GM21825 (cell line): ENCODE measurements at regions not wholly inside any gene's neighbourhood (a gene's known extent, or its start where the extent isn't known, plus 50 kb on each side); places are given as distances from the start of the nearest gene placed in this dataset.

Experiments used
- ATAC-seq: cut with Tn5 transposase; IDR thresholded peaks from one replicate; pipeline ENCODE4 v1.9.1; 2021; ENCODE audit warnings: mild to moderate bottlenecking, moderate library complexity; ENCODE audit not compliant: unreplicated experiment

DNA sequence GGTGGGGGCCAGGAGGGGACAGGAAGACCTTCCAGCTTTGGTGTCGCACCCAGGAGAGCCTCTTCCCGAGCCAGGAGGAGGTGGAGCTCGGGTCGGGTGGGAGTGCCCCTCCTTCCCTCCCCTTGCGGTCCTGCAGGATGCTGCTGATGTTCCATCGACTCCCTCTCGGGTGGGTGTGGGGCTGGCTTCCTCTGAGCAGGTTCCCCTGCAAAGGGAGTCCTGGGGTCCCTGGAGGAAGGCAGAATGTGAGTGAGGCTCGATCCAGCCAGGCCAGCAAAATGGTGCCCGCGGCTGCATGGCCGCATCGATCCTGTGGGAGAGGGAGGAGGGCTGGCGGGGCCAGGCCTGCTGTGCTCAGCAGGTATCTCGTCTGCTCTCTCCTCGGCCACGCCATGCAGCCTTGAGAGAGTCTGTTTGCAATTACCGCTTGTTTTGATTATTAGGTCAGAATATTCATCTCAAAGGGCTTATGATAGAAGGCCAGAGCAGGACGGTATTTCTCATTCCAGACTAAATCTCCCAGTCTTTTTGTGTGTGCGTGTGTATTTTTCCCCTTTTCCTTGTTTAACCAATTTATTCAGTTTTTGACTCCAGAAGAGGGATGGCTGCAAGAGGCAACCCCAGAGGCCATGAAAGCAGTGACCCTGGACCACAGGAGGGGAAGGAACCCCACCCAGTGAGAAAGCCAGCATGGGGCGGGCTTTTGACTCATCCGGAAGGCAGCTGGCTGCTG, 137.3 kb upstream of the ZMIZ1 start:
- no peak for ATAC-seq

DNA sequence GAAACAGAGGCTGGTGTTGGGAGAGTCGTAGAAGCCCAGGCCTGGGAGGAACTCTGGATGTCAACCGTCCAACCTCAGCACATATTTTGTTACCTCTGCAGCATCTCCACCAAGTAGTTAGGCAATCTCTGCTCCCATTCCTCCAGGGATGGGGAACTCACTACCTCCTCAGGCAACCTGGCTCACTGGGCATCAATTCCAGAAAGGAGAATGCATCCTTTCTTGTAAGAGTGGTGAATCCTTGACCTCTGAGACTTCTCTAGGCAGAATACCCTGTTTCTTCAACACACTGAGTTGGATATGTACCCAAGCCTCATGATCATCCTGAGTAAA, 136.7 kb upstream of the ZMIZ1 start:
- ATAC-seq: no peak

DNA sequence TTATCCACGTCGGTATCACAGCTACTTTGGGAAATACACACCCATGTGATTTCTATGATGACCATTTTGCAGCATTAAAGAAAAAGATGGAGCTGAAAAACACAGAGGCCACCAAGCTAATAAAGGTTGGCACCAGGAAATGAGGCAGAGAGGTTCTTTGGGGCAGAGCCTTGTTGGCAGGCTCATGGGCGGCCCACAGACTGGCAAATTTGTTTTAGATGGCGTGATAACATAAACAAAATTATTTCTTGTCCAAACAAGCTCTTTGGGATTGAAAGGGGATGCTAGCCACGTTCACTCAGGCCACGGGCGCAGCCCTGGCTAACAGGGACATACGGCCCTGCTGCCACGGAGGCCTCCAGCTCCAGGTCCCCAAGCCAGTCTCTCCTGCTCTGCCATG, 135.9 kb upstream of the ZMIZ1 start:
- no peak for ATAC-seq

DNA sequence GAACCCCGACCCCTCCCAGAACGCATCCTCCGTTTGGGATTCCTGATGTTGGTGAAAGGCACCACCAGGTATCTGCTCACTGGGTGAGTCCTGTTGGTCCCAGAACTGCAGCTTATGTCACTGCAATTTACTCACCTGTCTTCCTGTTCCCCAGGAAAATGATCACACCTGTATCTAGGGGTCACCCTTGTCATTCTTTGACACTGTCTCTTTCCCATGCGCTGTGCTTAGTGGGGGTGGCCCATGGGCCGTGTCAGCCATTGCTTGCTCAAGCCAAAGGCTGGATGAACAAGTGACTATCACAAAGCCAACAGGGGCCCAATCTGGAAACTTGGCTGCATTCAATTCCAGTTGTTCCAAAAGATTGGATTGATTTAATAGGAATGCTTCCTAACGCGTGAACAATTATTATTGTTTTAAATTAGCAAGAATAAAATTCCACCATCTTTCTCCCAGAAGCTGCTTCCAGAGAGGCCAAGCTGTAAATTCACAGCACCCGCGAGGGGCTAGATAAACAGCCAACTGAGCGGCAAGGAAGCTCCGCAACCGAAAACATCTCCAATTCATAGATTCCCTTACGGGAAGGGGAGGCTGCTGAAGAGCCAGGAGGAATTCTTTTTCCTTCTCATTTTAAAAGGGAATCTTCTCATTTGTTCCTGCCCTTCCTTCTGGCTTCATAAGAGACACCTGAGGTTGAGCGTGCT, 134.8 kb upstream of the ZMIZ1 start:
- no peak for ATAC-seq

DNA sequence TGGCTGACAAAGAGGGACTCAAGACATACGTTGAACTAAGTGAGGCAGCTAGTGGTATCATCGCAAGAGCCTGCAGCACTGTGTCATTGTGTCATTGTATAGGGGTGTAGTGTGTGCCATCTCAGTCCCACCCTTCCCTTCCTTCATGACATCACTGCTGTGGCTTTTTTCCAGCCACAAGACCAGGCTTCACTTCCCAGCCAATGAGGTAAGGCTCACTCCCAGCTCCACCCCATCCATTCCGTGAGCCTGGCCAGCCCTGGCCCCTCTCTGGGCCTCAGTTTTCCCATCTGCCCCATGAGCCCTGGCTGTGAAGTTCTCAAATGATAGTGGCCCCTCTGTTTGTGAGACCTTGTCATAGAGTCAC, 134.3 kb upstream of the ZMIZ1 start:
- ATAC-seq: no peak

DNA sequence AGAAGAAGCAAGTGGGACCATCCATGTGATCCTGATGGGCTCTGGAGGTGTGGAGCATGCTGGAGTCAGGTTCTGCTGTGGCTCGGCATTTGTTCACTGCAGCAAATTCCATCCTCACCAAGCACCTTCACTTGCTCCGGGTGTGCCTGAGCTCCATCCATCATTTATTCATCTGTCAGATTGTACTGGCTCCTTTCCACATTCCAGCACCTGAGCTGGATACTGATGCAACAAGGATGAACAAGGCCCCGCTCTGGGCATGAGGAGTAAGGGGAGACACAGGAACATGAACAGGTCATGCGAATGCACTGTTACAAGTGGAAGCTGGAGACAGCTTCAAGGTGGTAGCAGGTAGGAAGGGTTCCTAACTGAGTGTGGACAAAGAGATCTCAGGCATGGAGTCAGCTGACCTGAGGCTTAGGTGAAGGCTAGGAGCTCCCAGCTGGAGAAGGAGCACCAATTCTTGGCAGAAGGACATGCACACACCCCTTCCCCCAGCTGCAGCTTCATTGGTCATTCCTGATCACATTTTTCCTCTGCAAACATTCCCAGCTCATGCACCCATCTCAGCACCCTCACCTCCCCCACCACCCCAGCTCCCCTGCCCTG, 133.7 kb upstream of the ZMIZ1 start:
- no peak for ATAC-seq

DNA sequence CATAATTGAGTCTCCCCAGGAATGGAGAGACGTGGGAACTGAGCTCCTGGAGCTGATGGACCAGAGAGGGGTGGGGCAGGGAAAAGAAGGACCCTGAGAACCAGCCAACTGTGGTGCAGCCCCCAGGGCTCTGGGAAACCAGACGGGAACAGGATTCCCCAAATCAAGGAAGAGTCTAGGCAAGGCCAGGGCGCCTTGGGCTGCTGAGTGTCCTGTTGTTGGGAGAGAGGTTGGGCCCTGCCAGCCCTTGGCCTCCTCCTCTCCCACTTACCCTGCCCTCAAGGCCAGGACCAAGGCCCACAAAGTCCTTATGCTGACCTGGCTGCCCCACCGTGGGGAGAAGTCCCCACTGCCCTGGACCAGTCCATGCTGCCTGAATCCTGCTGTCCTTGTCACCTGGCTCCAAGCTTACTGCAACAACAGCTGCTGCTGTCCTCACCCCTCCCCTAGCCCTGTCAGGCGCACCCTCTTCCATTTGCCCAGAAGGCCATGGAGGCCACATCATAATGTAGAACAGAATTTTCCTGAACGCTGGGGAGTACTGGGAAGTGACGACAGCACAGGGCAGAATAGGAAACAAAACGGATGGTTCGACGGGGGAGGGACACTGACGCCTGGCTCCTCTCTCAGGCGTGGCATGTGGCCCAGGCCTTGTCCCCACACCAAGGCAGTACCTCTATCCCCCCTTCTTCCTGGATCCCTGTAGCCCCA, 132.9 kb upstream of the ZMIZ1 start:
- ATAC-seq: no peak

DNA sequence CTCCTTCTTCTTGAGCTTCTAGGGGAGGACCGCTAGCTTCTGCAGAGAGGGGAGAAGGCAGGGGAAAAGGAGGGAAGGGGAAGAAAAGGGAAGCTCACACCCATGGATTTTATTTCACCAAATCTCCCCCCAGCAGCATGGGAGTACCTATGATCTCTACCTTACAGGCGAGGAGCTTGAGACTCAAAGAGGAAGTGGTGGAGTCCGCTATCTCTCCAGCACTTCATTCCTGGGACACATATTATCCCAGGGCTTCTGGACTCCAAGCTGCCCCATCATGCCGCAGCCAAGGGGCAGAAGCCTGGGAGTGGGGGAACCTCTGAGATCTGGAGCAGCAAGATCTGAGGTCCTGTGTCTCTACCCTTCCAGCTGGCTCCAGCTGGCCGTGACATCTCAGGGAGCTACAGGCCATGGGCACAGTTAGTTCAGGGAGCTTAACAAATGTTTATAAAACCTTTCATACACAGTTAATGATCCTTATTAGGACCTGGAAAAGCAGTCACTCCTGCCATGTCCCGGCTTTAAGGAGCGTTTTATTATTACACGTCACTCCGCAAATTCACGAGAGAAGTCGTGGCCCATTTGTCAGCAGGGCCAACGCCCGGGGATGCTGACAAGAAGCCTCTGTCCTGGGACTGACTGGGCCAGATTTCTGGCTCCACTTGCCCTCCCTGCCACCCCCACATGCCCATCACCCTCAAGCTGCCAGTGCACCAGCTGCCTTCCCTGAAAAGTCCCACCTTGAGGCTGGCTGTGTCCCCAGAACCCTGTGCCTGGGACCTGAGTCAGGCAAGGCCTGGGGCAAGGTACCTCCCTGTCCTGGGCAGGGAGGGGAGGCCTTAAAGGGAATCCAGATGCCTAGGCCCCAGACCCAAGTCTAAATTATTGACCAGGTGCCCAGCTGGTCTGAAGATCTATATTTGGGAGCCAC, 132.1 kb upstream of the ZMIZ1 start:
- no peak for ATAC-seq

DNA sequence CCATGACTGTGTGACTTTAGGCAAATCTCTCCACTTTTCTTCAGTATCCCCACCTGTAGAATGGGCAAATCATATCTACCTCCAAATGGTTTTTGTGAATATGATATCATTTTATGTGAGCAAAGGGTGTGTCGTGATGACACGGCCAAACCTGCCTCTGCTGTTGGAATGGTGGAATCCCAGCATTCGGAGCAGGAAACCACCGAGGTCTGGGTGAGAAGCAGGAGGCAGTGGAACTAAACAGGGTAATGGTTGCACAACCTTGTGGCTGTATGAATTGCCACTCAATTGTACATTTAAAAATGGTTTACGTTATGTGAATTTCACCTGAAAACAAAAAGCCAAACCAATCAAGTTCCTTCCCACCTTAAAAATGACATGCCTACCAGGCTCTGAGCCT, 131.4 kb upstream of the ZMIZ1 start:
- no peak for ATAC-seq

DNA sequence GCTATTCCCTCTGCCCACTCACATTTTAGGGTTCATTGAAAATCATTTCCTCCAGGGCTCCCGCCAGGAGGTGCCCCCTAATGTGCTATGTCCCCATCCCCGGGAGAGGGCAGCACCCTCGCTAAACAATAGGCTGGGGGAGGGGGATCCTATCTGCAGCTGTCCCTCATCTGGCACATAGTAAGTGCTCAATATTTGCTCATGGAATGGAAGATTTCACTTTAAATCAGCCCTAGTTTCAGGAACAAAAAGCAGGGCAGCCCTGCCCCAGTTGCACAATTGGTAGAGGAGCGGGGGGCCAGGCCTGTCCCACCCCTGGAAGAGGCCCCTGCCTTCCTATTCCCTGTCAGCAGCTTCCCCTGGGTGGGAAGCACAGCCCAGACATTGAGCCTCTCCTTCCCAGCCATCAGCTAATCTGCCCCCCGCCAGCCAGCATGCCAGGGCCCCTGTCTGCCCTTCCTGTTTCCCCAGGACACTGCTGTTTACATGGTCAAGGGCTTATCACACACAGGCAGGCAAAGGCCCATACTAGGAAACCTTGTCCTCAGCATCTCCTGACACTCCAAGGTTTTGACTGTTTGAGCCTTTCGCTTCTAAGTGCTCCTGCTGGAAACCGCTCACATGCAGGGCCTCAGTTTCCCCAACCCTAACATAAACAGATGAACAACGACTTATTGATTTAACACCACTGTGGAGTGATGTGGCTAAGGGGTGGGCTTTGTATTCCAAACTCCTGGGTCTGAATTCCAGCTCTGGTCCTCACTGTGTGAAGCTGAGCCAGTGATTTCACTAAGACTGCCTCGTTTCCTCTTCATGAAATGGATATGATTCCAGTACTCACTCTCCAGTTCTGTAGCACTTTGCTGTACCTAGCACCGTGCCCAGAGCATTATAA, 130.7 kb upstream of the ZMIZ1 start:
- no peak for ATAC-seq

DNA sequence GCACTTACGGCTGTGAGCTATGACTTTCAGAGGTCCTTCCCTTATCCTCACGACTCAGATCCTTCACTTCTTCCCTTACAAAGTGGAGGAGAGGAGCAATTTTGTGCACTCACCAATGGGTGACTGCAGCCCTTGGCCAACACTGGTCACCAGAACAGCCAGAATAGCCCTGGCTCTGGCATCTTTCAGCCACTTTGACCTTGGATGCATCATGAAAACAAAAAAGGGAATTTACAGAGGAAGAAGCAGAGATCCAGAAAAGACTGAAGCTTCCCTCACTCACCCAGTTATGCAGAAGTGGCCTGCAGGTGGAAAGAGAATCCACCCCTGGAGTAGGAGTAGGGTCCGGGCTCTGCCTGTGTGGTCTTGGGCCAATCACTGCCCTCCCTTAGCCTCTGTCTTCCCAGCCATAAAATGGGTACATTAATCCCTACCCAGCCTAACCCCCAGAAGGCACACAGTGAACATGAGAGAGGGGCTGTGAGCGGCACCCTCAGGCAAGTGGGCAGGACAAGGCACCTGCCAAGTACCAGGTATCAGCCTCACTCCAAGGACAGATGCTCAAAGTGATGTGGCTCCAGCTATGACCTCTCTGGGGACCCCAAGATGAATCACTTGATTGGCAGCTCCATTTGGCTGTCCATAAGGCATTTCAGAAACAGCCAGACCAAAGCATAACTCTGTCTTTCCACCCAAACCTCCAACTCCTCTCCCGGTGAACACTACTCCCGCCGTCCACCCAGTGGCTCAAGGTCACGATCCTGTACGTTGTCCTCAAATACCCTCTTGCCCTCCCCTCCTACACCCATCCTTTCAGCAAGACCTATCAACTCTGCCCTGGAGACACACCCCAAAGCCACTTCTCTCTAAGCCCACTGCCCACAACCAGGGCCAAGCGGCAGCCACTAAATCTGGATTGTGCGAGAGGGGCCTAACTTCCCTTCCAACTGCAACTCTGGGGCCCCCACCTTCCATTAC, 129.8 kb upstream of the ZMIZ1 start:
- no peak for ATAC-seq

- no peak for ATAC-seq
These were observed 126.7 kb upstream of the ZMIZ1 start for GRCh38 chr10:78942091-78942501.

DNA sequence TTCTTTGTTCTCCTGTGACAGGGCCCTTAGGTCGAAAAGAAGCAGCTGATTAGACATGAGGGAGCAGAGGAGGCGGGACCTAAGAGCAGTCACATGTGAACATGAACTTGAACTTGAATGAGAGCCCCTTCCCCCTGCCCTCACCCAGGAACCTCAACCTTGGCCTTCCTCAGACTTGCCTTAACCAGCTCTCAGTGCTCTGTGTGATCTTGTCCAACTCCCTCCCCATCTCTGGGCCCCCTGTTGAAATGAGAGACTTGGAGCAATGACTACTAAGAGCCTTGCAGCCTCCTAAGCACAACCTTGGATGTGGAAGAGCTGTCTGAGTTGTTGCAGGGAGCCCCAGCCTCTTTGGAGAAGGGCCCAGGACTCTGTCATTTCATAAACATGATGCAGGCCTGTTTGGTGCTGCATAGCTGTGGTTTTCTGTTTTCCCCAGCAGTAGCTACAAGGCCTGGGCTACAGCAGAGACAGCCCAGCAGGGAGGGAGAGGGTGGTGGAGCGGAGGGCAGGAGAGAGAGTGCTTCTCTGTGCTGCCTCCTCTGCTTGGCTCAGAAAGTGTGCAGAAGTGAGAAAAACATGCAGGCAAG, 123.9 kb upstream of the ZMIZ1 start:
- ATAC-seq: no peak

- ATAC-seq: no peak
These were observed 122.9 kb upstream of the ZMIZ1 start for GRCh38 chr10:78945838-78946237.

DNA sequence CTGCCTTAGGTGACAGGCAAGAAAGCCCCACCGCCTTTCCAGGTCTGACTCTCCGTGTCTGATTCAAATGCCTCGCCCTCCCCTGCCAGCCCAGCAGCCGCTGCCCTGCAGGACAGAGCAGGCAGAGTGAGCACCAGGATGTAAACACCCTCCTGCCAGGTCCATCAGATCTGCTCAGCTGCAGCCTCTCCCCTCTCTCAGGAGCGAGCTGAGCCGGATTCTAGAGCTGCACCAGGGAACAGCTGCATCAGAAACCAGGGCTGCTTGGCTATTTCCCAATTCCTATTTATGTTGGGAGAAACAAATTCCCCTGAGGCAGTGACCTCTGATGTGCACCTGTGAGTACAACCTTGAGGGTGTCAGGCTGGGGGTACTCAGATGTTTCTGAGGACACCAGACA, 121.5 kb upstream of the ZMIZ1 start:
- no peak for ATAC-seq

GRCh38 chr10:78947733-78948132, 121.0 kb upstream of the ZMIZ1 start:
- ATAC-seq: no peak

GRCh38 chr10:78948621-78949030, 120.1 kb upstream of the ZMIZ1 start:
- ATAC-seq: no peak
